ENCODE measurements at regions not wholly inside any gene's neighbourhood (a gene's known extent, or its start where the extent isn't known, plus 50 kb on each side); places are given as distances from the start of the nearest gene placed in this dataset.

DNA sequence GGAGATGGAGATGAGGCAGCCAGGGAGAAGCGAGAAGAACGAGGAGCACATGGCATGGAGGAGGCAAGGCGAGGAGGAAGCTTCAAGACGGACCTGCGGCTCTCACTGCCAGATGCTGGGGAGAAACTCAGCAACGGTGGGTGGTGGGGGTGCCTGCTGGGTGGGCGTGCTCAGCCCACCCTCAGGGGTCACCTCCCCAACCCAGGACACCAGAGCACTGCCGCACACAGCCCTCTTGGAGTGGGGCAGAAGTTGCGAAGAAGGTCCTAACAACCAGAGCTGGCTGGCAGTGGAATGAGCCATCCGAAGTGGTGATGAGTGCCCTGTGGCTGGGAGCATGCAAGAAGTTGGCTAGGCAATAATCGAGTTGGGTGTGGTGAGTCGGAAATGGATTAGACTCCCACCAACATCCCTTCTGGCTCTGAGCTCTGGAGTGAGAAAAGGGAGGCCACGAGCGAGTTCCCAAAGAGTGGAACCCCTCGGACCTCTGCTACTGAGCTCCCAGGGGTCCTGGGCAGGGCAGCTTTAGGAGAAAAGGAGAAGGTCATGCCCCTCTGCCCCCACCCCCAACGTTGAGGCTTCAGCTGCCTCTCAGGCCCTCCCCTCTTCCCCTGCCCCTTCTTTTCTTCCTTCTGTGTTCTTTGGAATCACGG, 212.7 kb upstream of the MVB12B start:
- Histone ChIP-seq H3K27ac (ENCODE audit: low read depth, low read length) (no peak overlapping the region), H3K4me2 (ENCODE audit: low read length) (no peak overlapping the region), H3K4me3 (ENCODE audit: low read length) (no peak overlapping the region), H3K4me1 (ENCODE audit: control insufficient read depth, low read length) (no peaks in the 10 kb centered on the region), H3K9me2 (replicated peaks; ENCODE audit: control insufficient read depth, low read length) (no peaks in the 10 kb centered on the region), H3F3A (ENCODE audit: control insufficient read depth, insufficient read depth) (no peaks in the 10 kb centered on the region), H3K9me3 (ENCODE audit: control insufficient read depth, insufficient read depth, low read length) (no peaks in the 10 kb centered on the region), H4K20me1 (ENCODE audit: control insufficient read depth, insufficient read depth, low read depth, low read length) (no peaks in the 10 kb centered on the region), H3K36me3 (ENCODE audit: control insufficient read depth, low read length) (no peaks in the 10 kb centered on the region), H3K79me2 (ENCODE audit: control insufficient read depth, low read length) (no peaks in the 10 kb centered on the region), H3K27me3 (ENCODE audit: control insufficient read depth, low read length) (no peaks in the 10 kb centered on the region)
- no peak for TF ChIP-seq EZH2phosphoT487 (IDR thresholded peaks at IDR 0.05; ENCODE audit: borderline replicate concordance, low read length)
- TF ChIP-seq, protein P1, sequence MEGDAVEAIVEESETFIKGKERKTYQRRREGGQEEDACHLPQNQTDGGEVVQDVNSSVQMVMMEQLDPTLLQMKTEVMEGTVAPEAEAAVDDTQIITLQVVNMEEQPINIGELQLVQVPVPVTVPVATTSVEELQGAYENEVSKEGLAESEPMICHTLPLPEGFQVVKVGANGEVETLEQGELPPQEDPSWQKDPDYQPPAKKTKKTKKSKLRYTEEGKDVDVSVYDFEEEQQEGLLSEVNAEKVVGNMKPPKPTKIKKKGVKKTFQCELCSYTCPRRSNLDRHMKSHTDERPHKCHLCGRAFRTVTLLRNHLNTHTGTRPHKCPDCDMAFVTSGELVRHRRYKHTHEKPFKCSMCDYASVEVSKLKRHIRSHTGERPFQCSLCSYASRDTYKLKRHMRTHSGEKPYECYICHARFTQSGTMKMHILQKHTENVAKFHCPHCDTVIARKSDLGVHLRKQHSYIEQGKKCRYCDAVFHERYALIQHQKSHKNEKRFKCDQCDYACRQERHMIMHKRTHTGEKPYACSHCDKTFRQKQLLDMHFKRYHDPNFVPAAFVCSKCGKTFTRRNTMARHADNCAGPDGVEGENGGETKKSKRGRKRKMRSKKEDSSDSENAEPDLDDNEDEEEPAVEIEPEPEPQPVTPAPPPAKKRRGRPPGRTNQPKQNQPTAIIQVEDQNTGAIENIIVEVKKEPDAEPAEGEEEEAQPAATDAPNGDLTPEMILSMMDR (IDR thresholded peaks at IDR 0.05; ENCODE audit: low read depth, low read length, poor library complexity, severe bottlenecking): no peak

DNA sequence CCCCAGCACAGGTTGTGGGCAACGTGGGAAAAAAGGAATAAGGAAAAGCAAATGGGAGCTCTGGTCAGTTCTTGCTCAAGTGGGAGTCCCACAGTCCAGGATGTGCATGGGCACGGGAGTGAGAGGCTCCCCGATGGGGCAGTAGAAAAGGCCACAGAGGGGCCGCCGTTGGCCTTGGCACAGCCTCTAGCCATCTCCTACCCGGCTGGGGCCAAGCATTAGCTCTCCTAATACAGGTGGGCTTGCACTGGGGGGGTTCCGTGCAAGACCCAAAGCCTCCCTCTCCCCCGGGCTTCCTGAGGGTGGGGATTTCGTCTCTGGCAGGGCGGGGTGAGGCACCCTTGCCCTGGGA, 212.2 kb upstream of the MVB12B start:
- no peaks in the 10 kb centered on the region for H3K4me1 ChIP-seq (ENCODE audit: control insufficient read depth, low read length)
- no peaks in the 10 kb centered on the region for H3K36me3 ChIP-seq (ENCODE audit: control insufficient read depth, low read length)
- no peaks in the 10 kb centered on the region for H3K27me3 ChIP-seq (ENCODE audit: control insufficient read depth, low read length)
- H3K27ac ChIP-seq (ENCODE audit: low read depth, low read length): no peak overlapping the region
- no peaks in the 10 kb centered on the region for H3K9me3 ChIP-seq (ENCODE audit: control insufficient read depth, insufficient read depth, low read length)
- H4K20me1 ChIP-seq (ENCODE audit: control insufficient read depth, insufficient read depth, low read depth, low read length): no peaks in the 10 kb centered on the region
- no peak overlapping the region for H3K4me2 ChIP-seq (ENCODE audit: low read length)
- no peaks in the 10 kb centered on the region for H3K9me2 ChIP-seq (replicated peaks; ENCODE audit: control insufficient read depth, low read length)
- no peak overlapping the region for H3K4me3 ChIP-seq (ENCODE audit: low read length)
- no peaks in the 10 kb centered on the region for H3F3A ChIP-seq (ENCODE audit: control insufficient read depth, insufficient read depth)
- no peak for TF ChIP-seq EZH2phosphoT487 (IDR thresholded peaks at IDR 0.05; ENCODE audit: borderline replicate concordance, low read length)
- TF ChIP-seq, protein P1 (IDR thresholded peaks at IDR 0.05; ENCODE audit: low read depth, low read length, poor library complexity, severe bottlenecking): no peak
- H3K79me2 ChIP-seq (ENCODE audit: control insufficient read depth, low read length): no peaks in the 10 kb centered on the region

DNA sequence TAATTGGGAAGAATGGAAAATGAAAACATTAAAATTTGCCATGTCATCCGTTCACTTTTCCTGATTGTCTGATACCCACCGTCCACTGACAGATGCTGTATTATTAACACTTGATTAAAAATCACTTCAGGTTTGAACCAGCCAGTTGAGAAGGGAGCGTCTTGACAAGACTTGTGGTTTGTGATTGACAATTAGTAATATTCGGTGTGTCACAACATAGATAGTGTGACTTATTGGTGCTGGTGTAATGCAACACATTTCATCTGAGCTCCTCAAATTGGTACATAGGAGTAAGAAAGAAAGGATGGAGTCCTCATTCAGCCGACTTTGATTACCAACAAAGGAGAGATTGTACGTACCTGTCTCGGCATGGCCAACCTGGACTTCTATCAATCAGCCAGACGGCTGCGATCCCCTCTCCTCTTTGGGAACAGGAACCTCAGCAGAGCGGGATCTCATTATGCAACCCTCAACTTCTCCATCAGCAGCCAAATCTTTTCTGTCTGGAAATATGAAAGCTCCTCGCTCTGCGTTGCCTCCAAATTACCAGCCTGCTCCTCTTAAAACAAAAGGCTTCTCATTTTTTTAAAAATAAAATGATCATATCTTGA, 211.7 kb upstream of the MVB12B start:
- no peaks in the 10 kb centered on the region for H3F3A ChIP-seq (ENCODE audit: control insufficient read depth, insufficient read depth)
- H3K27me3 ChIP-seq (ENCODE audit: control insufficient read depth, low read length): no peaks in the 10 kb centered on the region
- no peak overlapping the region for H3K27ac ChIP-seq (ENCODE audit: low read depth, low read length)
- H3K9me2 ChIP-seq (replicated peaks; ENCODE audit: control insufficient read depth, low read length): no peaks in the 10 kb centered on the region
- no peak overlapping the region for H3K4me3 ChIP-seq (ENCODE audit: low read length)
- no peaks in the 10 kb centered on the region for H3K36me3 ChIP-seq (ENCODE audit: control insufficient read depth, low read length)
- H3K9me3 ChIP-seq (ENCODE audit: control insufficient read depth, insufficient read depth, low read length): no peaks in the 10 kb centered on the region
- no peak overlapping the region for H3K4me2 ChIP-seq (ENCODE audit: low read length)
- TF ChIP-seq, protein P1 (IDR thresholded peaks at IDR 0.05; ENCODE audit: low read depth, low read length, poor library complexity, severe bottlenecking): no peak
- no peak for TF ChIP-seq EZH2phosphoT487 (IDR thresholded peaks at IDR 0.05; ENCODE audit: borderline replicate concordance, low read length)
- no peaks in the 10 kb centered on the region for H3K79me2 ChIP-seq (ENCODE audit: control insufficient read depth, low read length)
- no peaks in the 10 kb centered on the region for H4K20me1 ChIP-seq (ENCODE audit: control insufficient read depth, insufficient read depth, low read depth, low read length)
- H3K4me1 ChIP-seq (ENCODE audit: control insufficient read depth, low read length): no peaks in the 10 kb centered on the region

Measured in DOHH2 (cell line).